IgD-negative memory B cell (primary cell): ENCODE measurements at regions not wholly inside any gene's neighbourhood (a gene's known extent, or its start where the extent isn't known, plus 50 kb on each side); places are given as distances from the start of the nearest gene placed in this dataset.

Experiments
- H3K27ac Mint-ChIP-seq, 3 donors: one replicate each; pipeline ENCODE4 v1.8.0; 2020 to 2022; ENCODE audit warnings: mild to moderate bottlenecking in 3 of 3, mixed read lengths in 3 of 3, moderate library complexity in 1 of 3
- H3K27me3 Mint-ChIP-seq: one replicate; pipeline ENCODE4 v1.8.0; 2021; ENCODE audit warnings: mixed read lengths
- H3K36me3 Mint-ChIP-seq: one replicate; pipeline ENCODE4 v1.8.0; 2020; ENCODE audit warnings: mild to moderate bottlenecking, mixed read lengths
- H3K4me1 Mint-ChIP-seq, 3 donors: one replicate each; pipeline ENCODE4 v1.8.0; 2020 to 2022; ENCODE audit warnings: mixed read lengths in 3 of 3, mild to moderate bottlenecking in 1 of 3
- H3K4me3 Mint-ChIP-seq, 4 donors: one replicate each; pipeline ENCODE4 v1.8.0; 2020 to 2022; ENCODE audit warnings: mild to moderate bottlenecking in 4 of 4, mixed read lengths in 4 of 4, moderate library complexity in 3 of 4
- H3K9me3 Mint-ChIP-seq, 3 donors: one replicate each; pipeline ENCODE4 v1.8.0; 2020 to 2021; ENCODE audit warnings: mixed read lengths in 3 of 3, mild to moderate bottlenecking in 1 of 3

GRCh38 chrX:4450177-4450576, 736.7 kb upstream of the PRKX start:
- Mint-ChIP-seq H3K36me3 (no peaks in the 10 kb centered on the region), H3K4me1 (no peaks in the 10 kb centered on the region), H3K4me3 (no peak overlapping the region), H3K9me3 (peaks cover 5 to 13% (median 6%) of the 10 kb centered on the region in 3 donors), H3K27ac (no peak overlapping the region), H3K27me3 (no peaks in the 10 kb centered on the region)

GRCh38 chrX:4435905-4436304, 722.5 kb upstream of the PRKX start:
- no peak overlapping the region for H3K27ac Mint-ChIP-seq
- H3K4me3 Mint-ChIP-seq: no peak overlapping the region
- peaks cover 0 to 4% (median 3%) of the 10 kb centered on the region in 3 donors for H3K9me3 Mint-ChIP-seq
- no peaks in the 10 kb centered on the region for H3K27me3 Mint-ChIP-seq
- H3K36me3 Mint-ChIP-seq: no peaks in the 10 kb centered on the region
- H3K4me1 Mint-ChIP-seq: no peaks in the 10 kb centered on the region

- H3K4me1 Mint-ChIP-seq: no peaks in the 10 kb centered on the region
Observed at GRCh38 chrX:4397471-4397870, 684.0 kb upstream of the PRKX start.

GRCh38 chrX:4382273-4382672, 668.8 kb upstream of the PRKX start:
- Mint-ChIP-seq H3K9me3 (peaks cover 2 to 11% (median 2%) of the 10 kb centered on the region in 3 donors), H3K27me3 (no peaks in the 10 kb centered on the region), H3K4me1 (no peaks in the 10 kb centered on the region), H3K27ac (no peak overlapping the region), H3K36me3 (no peaks in the 10 kb centered on the region), H3K4me3 (no peak overlapping the region)

More at GRCh38 chrX:4397471-4397870, 684.0 kb upstream of the PRKX start:
- Mint-ChIP-seq H3K4me3 (no peak overlapping the region), H3K9me3 (peaks cover 2 to 23% (median 7%) of the 10 kb centered on the region in 3 donors), H3K27ac (no peak overlapping the region), H3K36me3 (no peaks in the 10 kb centered on the region), H3K27me3 (no peaks in the 10 kb centered on the region)

- no peak overlapping the region for H3K27ac Mint-ChIP-seq
- H3K4me1 Mint-ChIP-seq: no peaks in the 10 kb centered on the region
- H3K36me3 Mint-ChIP-seq: no peaks in the 10 kb centered on the region
- H3K4me3 Mint-ChIP-seq: no peak overlapping the region
- no peaks in the 10 kb centered on the region for H3K27me3 Mint-ChIP-seq
- H3K9me3 Mint-ChIP-seq: peaks cover 3 to 10% (median 5%) of the 10 kb centered on the region in 3 donors
Observed at GRCh38 chrX:4380710-4381109, 667.3 kb upstream of the PRKX start.

GRCh38 chrX:4379071-4379470, 665.6 kb upstream of the PRKX start:
- Mint-ChIP-seq H3K4me3 (no peak overlapping the region), H3K27me3 (no peaks in the 10 kb centered on the region), H3K27ac (peak overlapping the region in 1 of 3 donors; percentile 1), H3K4me1 (no peaks in the 10 kb centered on the region), H3K9me3 (peaks cover 2 to 7% (median 5%) of the 10 kb centered on the region in 3 donors), H3K36me3 (no peaks in the 10 kb centered on the region)

GRCh38 chrX:4373791-4374190, 660.3 kb upstream of the PRKX start:
- H3K4me3 Mint-ChIP-seq: no peak overlapping the region
- H3K27ac Mint-ChIP-seq: no peak overlapping the region
- H3K36me3 Mint-ChIP-seq: no peaks in the 10 kb centered on the region
- peaks cover 2 to 13% (median 5%) of the 10 kb centered on the region in 3 donors for H3K9me3 Mint-ChIP-seq
- H3K27me3 Mint-ChIP-seq: no peaks in the 10 kb centered on the region
- no peaks in the 10 kb centered on the region for H3K4me1 Mint-ChIP-seq

- Mint-ChIP-seq H3K36me3 (no peaks in the 10 kb centered on the region), H3K4me3 (no peak overlapping the region), H3K27me3 (no peaks in the 10 kb centered on the region), H3K4me1 (no peaks in the 10 kb centered on the region), H3K9me3 (peaks cover 2 to 3% (median 2%) of the 10 kb centered on the region in 3 donors), H3K27ac (no peak overlapping the region)
Observed at GRCh38 chrX:4358577-4358976, 645.1 kb upstream of the PRKX start.

- peaks cover 0 to 3% (median 0%) of the 10 kb centered on the region in 3 donors for H3K4me1 Mint-ChIP-seq
- H3K36me3 Mint-ChIP-seq: peaks cover 2% of the 10 kb centered on the region
- H3K27ac Mint-ChIP-seq: no peak overlapping the region
- H3K9me3 Mint-ChIP-seq: peaks cover 3 to 7% (median 6%) of the 10 kb centered on the region in 3 donors
- H3K4me3 Mint-ChIP-seq: no peak overlapping the region
- no peaks in the 10 kb centered on the region for H3K27me3 Mint-ChIP-seq
Observed at GRCh38 chrX:4322916-4323315, 609.5 kb upstream of the PRKX start.

- no peaks in the 10 kb centered on the region for H3K27me3 Mint-ChIP-seq
Observed at GRCh38 chrX:4320436-4320947, 607.0 kb upstream of the PRKX start.

GRCh38 chrX:4315891-4316290, 602.4 kb upstream of the PRKX start:
- Mint-ChIP-seq H3K4me1 (peaks cover 0 to 3% (median 0%) of the 10 kb centered on the region in 3 donors), H3K27me3 (no peaks in the 10 kb centered on the region), H3K36me3 (no peaks in the 10 kb centered on the region), H3K27ac (no peak overlapping the region), H3K4me3 (no peak overlapping the region), H3K9me3 (peaks cover 1 to 5% (median 1%) of the 10 kb centered on the region in 3 donors)

More at GRCh38 chrX:4320436-4320947, 607.0 kb upstream of the PRKX start:
- Mint-ChIP-seq H3K4me1 (peaks cover 0 to 3% (median 0%) of the 10 kb centered on the region in 3 donors), H3K9me3 (peaks cover 2 to 7% (median 6%) of the 10 kb centered on the region in 3 donors), H3K36me3 (peaks cover 2% of the 10 kb centered on the region), H3K4me3 (no peak overlapping the region), H3K27ac (no peak overlapping the region)

- no peak overlapping the region for H3K4me3 Mint-ChIP-seq
- peaks cover 0 to 5% (median 3%) of the 10 kb centered on the region in 3 donors for H3K9me3 Mint-ChIP-seq
- no peaks in the 10 kb centered on the region for H3K27me3 Mint-ChIP-seq
- peaks cover 0 to 3% (median 0%) of the 10 kb centered on the region in 3 donors for H3K4me1 Mint-ChIP-seq
- no peak overlapping the region for H3K27ac Mint-ChIP-seq
- H3K36me3 Mint-ChIP-seq: no peaks in the 10 kb centered on the region
Observed at GRCh38 chrX:4314586-4314985, 601.1 kb upstream of the PRKX start.

GRCh38 chrX:4277122-4277521, 563.7 kb upstream of the PRKX start:
- H3K4me1 Mint-ChIP-seq: no peaks in the 10 kb centered on the region
- H3K36me3 Mint-ChIP-seq: no peaks in the 10 kb centered on the region
- H3K4me3 Mint-ChIP-seq: no peak overlapping the region
- H3K27ac Mint-ChIP-seq: no peak overlapping the region
- no peaks in the 10 kb centered on the region for H3K27me3 Mint-ChIP-seq
- H3K9me3 Mint-ChIP-seq: peaks cover 3 to 6% (median 5%) of the 10 kb centered on the region in 3 donors

GRCh38 chrX:4268676-4269075, 555.2 kb upstream of the PRKX start:
- no peaks in the 10 kb centered on the region for H3K27me3 Mint-ChIP-seq
- H3K36me3 Mint-ChIP-seq: no peaks in the 10 kb centered on the region
- no peak overlapping the region for H3K27ac Mint-ChIP-seq

GRCh38 chrX:4265036-4265435, 551.6 kb upstream of the PRKX start:
- H3K36me3 Mint-ChIP-seq: no peaks in the 10 kb centered on the region
- peaks cover 0 to 5% (median 2%) of the 10 kb centered on the region in 3 donors for H3K9me3 Mint-ChIP-seq
- no peak overlapping the region for H3K27ac Mint-ChIP-seq
- no peaks in the 10 kb centered on the region for H3K27me3 Mint-ChIP-seq
- H3K4me1 Mint-ChIP-seq: peaks cover 0 to 2% (median 0%) of the 10 kb centered on the region in 3 donors
- no peak overlapping the region for H3K4me3 Mint-ChIP-seq

More at GRCh38 chrX:4268676-4269075, 555.2 kb upstream of the PRKX start:
- H3K9me3 Mint-ChIP-seq: no peaks in the 10 kb centered on the region
- H3K4me3 Mint-ChIP-seq: no peak overlapping the region
- H3K4me1 Mint-ChIP-seq: no peaks in the 10 kb centered on the region

GRCh38 chrX:4263030-4263803, 549.8 kb upstream of the PRKX start:
- Mint-ChIP-seq H3K27ac (no peak overlapping the region), H3K27me3 (no peaks in the 10 kb centered on the region), H3K4me3 (no peak overlapping the region), H3K36me3 (no peaks in the 10 kb centered on the region), H3K4me1 (peaks cover 0 to 2% (median 0%) of the 10 kb centered on the region in 3 donors), H3K9me3 (peaks cover 0 to 5% (median 2%) of the 10 kb centered on the region in 3 donors)
